Motor neuron (in vitro differentiated cells): ENCODE measurements at regions not wholly inside any gene's neighbourhood (a gene's known extent, or its start where the extent isn't known, plus 50 kb on each side); places are given as distances from the start of the nearest gene placed in this dataset.

ENCODE experiments used
- ATAC-seq, 8 experiments: fragments of 200-7000 bp; cut with Tn5 transposase; replicated peaks in 6 of 8; 2 replicates each; pipeline ENCODE4 v1.8.0; 2021; ENCODE audit warnings: mild to moderate bottlenecking in 8 of 8, moderate library complexity in 8 of 8
- H3K27ac ChIP-seq, 2 donors: fragments of 250-450 bp; sonication (Bioruptor Pico); 2 replicates each; pipeline ENCODE4 v1.9.0; 2021; ENCODE audit warnings: antibody characterized with exemption in 2 of 2, mild to moderate bottlenecking in 2 of 2, moderate library complexity in 1 of 2
- H3K4me1 ChIP-seq, 2 donors: fragments of 250-450 bp; sonication (Bioruptor Pico); replicated peaks in 1 of 2; 2 replicates each; pipeline ENCODE4 v1.6.1; 2021; ENCODE audit warnings: antibody characterized with exemption in 2 of 2, mild to moderate bottlenecking in 2 of 2, moderate library complexity in 1 of 2
- H3K4me3 ChIP-seq, 5 donors: fragments of 250-450 bp; sonication (Bioruptor Pico); 2 replicates each; pipeline ENCODE4 v1.9.0; 2021; ENCODE audit warnings: antibody characterized with exemption in 5 of 5, mild to moderate bottlenecking in 5 of 5, moderate library complexity in 4 of 5
- WGBS, 10 experiments: fragments of 450-650 bp; shearing (Covaris generic); methylation state at CpG; one replicate each; pipeline ENCODE4 v1.0.0; 2022; 5-methylcytosine and 5-hydroxymethylcytosine counted together
- in situ Hi-C, 9 experiments: fragments of 400-800 bp; cut with MboI; loops; one replicate each; pipeline ENCODE4 v1.15.0; 2021; ENCODE audit warnings: low sequenced_read_pairs in 9 of 9, low pct_unique_long_range_greater_than_20kb in 2 of 9; ENCODE audit not compliant: unreplicated experiment in 9 of 9

GRCh38 chr1:198007687-198008607 is 90.8 kb downstream of the LHX9 start:
- WGBS, 10 experiments, result 26 to 80% (median 64%) methylated on average over 1 to 5 of the region's 5 CpGs
- in situ Hi-C loops, result no loop called here

GRCh38 chr1:198014355-198014754 is 97.2 kb downstream of the LHX9 start:
- Histone ChIP-seq H3K4me3 (no peak overlapping the region), H3K27ac (no peak overlapping the region), H3K4me1 (peaks cover 0 to 15% of the 10 kb centered on the region in 2 donors)
- WGBS, 10 experiments, result 30 to 100% (median 71%) methylated on average over 1 of the region's 1 CpG
- ATAC-seq, result no peak
- in situ Hi-C loops, result no loop called here

More at GRCh38 chr1:198007687-198008607, 90.8 kb downstream of the LHX9 start:
- H3K4me1 ChIP-seq, result no peaks in the 10 kb centered on the region
- no peak for ATAC-seq
- H3K27ac ChIP-seq, result no peak overlapping the region
- no peak overlapping the region for H3K4me3 ChIP-seq

- H3K27ac ChIP-seq, result no peak overlapping the region
- H3K4me3 ChIP-seq, result no peak overlapping the region
- in situ Hi-C loops, result no loop called here
- peaks cover 0 to 15% of the 10 kb centered on the region in 2 donors for H3K4me1 ChIP-seq
- peak in 5 of 8 experiments; percentile 36 to 88 (median 77) for ATAC-seq
Observed at GRCh38 chr1:198015309-198015708, 98.1 kb downstream of the LHX9 start.

- no peak overlapping the region for H3K27ac ChIP-seq
- in situ Hi-C loops, result no loop called here
- ATAC-seq, result peak in 7 of 8 experiments; percentile 49 to 98 (median 76)
- no peak overlapping the region for H3K4me3 ChIP-seq
- 0 to 83% (median 80%) methylated on average over 1 of the region's 1 CpG; no CpG with 5 or more reads in 7 of the 10 experiments for WGBS, 10 experiments
- peaks cover 0 to 17% of the 10 kb centered on the region in 2 donors for H3K4me1 ChIP-seq
Observed at GRCh38 chr1:198018529-198018928, 101.4 kb downstream of the LHX9 start.

GRCh38 chr1:198019126-198019525 is 102.0 kb downstream of the LHX9 start:
- no peak for ATAC-seq
- WGBS, 10 experiments, result 86 to 100% (median 100%) methylated on average over 1 of the region's 1 CpG; no CpG with 5 or more reads in 6 of the 10 experiments
- Histone ChIP-seq H3K4me1 (peaks cover 2 to 23% of the 10 kb centered on the region in 2 donors), H3K4me3 (no peak overlapping the region), H3K27ac (no peak overlapping the region)
- in situ Hi-C loops, result no loop called here

GRCh38 chr1:198024336-198024735 is 107.2 kb downstream of the LHX9 start:
- WGBS, 10 experiments, result 10 to 72% (median 59%) methylated on average over 1 to 4 of the region's 4 CpGs
- peak in 5 of 8 experiments; percentile 28 to 61 (median 56) for ATAC-seq
- peak overlapping the region; percentile 56 to 70 for H3K27ac ChIP-seq
- H3K4me1 ChIP-seq, result peaks cover 8 to 26% of the 10 kb centered on the region in 2 donors
- in situ Hi-C loops, result no loop called here
- H3K4me3 ChIP-seq, result no peak overlapping the region

GRCh38 chr1:198024782-198025181 is 107.6 kb downstream of the LHX9 start:
- Histone ChIP-seq H3K4me3 (no peak overlapping the region), H3K4me1 (peaks cover 8 to 26% of the 10 kb centered on the region in 2 donors), H3K27ac (peak overlapping the region; percentile 56 to 70)
- in situ Hi-C loops, result no loop called here
- ATAC-seq, result peak; percentile 16 to 99 (median 94)

GRCh38 chr1:198030682-198031081 is 113.5 kb downstream of the LHX9 start:
- in situ Hi-C loops, result no loop called here

GRCh38 chr1:198031086-198031485 is 113.9 kb downstream of the LHX9 start:
- no peak for ATAC-seq
- H3K4me1 ChIP-seq, result no peaks in the 10 kb centered on the region
- in situ Hi-C loops, result no loop called here
- no peak overlapping the region for H3K4me3 ChIP-seq
- H3K27ac ChIP-seq, result no peak overlapping the region

More at GRCh38 chr1:198030682-198031081, 113.5 kb downstream of the LHX9 start:
- peaks cover 0 to 2% of the 10 kb centered on the region in 2 donors for H3K4me1 ChIP-seq
- no peak overlapping the region for H3K4me3 ChIP-seq
- peak in 3 of 8 experiments; percentile 20 to 80 (median 50) for ATAC-seq
- no peak overlapping the region for H3K27ac ChIP-seq
- 0 to 100% (median 81%) methylated on average over 1 to 2 of the region's 2 CpGs; no CpG with 5 or more reads in 1 of the 10 experiments for WGBS, 10 experiments

- Histone ChIP-seq H3K27ac (no peak overlapping the region), H3K4me3 (no peak overlapping the region), H3K4me1 (no peaks in the 10 kb centered on the region)
- in situ Hi-C loops, result no loop called here
- ATAC-seq, result no peak
- WGBS, 10 experiments, result 17 to 94% (median 82%) methylated on average over 2 of the region's 2 CpGs; no CpG with 5 or more reads in 4 of the 10 experiments
Observed at GRCh38 chr1:198032668-198033067, 115.5 kb downstream of the LHX9 start.

- WGBS, 10 experiments, result 0 to 100% (median 94%) methylated on average over 1 to 2 of the region's 2 CpGs; no CpG with 5 or more reads in 4 of the 10 experiments
- Histone ChIP-seq H3K4me1 (no peaks in the 10 kb centered on the region), H3K27ac (no peak overlapping the region), H3K4me3 (no peak overlapping the region)
- ATAC-seq, result no peak
- in situ Hi-C loops, result no loop called here
Observed at GRCh38 chr1:198040880-198041279, 115.9 kb upstream of the NEK7 start.

- 40 to 100% (median 88%) methylated on average over 1 to 2 of the region's 2 CpGs; no CpG with 5 or more reads in 2 of the 10 experiments for WGBS, 10 experiments
- Histone ChIP-seq H3K27ac (no peak overlapping the region), H3K4me1 (no peaks in the 10 kb centered on the region), H3K4me3 (no peak overlapping the region)
- ATAC-seq, result peak in 1 of 8 experiments; percentile 20
- in situ Hi-C loops, result no loop called here
Observed at GRCh38 chr1:198042168-198042567, 114.6 kb upstream of the NEK7 start.

- in situ Hi-C loops, result no loop called here
- ATAC-seq, result no peak
- Histone ChIP-seq H3K4me3 (no peak overlapping the region), H3K27ac (no peak overlapping the region), H3K4me1 (no peaks in the 10 kb centered on the region)
Observed at GRCh38 chr1:198047913-198048312, 108.9 kb upstream of the NEK7 start.

GRCh38 chr1:198054510-198054909 is 102.3 kb upstream of the NEK7 start:
- in situ Hi-C loops, result no loop called here
- Histone ChIP-seq H3K4me1 (no peaks in the 10 kb centered on the region), H3K4me3 (no peak overlapping the region), H3K27ac (no peak overlapping the region)
- ATAC-seq, result no peak
- WGBS, 10 experiments, result 73 to 100% (median 97%) methylated on average over 1 to 3 of the region's 3 CpGs; no CpG with 5 or more reads in 5 of the 10 experiments
